Bronchial epithelial cell (primary cell): ENCODE measurements at regions not wholly inside any gene's neighbourhood (a gene's known extent, or its start where the extent isn't known, plus 50 kb on each side); places are given as distances from the start of the nearest gene placed in this dataset.

ENCODE experiments used
- DNase-seq: peaks from one replicate; pipeline ENCODE4 v3.0.0-alpha.2; 2010; ENCODE audit warnings: low read depth
- FAIRE-seq: peaks from 2 replicates; lab custom pipeline; 2011; peaks lifted over from hg19 to GRCh38; lab: Jason Lieb, UNC
- H3K27me3 ChIP-seq: 2 replicates; pipeline ENCODE4 v1.5.1; 2011; ENCODE audit warnings: low read length; ENCODE audit not compliant: control insufficient read depth, insufficient read depth
- H3K36me3 ChIP-seq: 2 replicates; pipeline ENCODE4 v1.5.1; 2011; ENCODE audit warnings: low read length; ENCODE audit not compliant: control insufficient read depth, insufficient read depth
- H3K4me3 ChIP-seq: 2 replicates; pipeline ENCODE4 v1.5.1; 2011; ENCODE audit warnings: mild to moderate bottlenecking, low read depth, low read length, control low read depth
- CTCF ChIP-seq: IDR thresholded peaks from 2 replicates; pipeline ENCODE4 v1.5.1; 2011; ENCODE audit warnings: mild to moderate bottlenecking, moderate library complexity, low read length, control low read depth, inconsistent platforms; ENCODE audit not compliant: insufficient read depth, severe bottlenecking

GRCh38 chr11:94681852-94682251 lies 86.3 kb upstream of the AMOTL1 start:
- no peak for TF ChIP-seq CTCF
- no peak for DNase-seq
- no peaks in the 10 kb centered on the region for H3K36me3 ChIP-seq
- no peak for FAIRE-seq
- H3K27me3 ChIP-seq = no peaks in the 10 kb centered on the region
- H3K4me3 ChIP-seq = no peak overlapping the region

- Histone ChIP-seq H3K27me3 (no peaks in the 10 kb centered on the region), H3K4me3 (no peak overlapping the region), H3K36me3 (no peaks in the 10 kb centered on the region)
- no peak for FAIRE-seq
- no peak for TF ChIP-seq CTCF
- DNase-seq = peak; percentile 78
Measured at GRCh38 chr11:94694309-94695060, 73.7 kb upstream of the AMOTL1 start.

GRCh38 chr11:94697156-94697555 lies 71.0 kb upstream of the AMOTL1 start:
- DNase-seq (no peak), FAIRE-seq (no peak)
- Histone ChIP-seq H3K36me3 (no peaks in the 10 kb centered on the region), H3K4me3 (no peak overlapping the region), H3K27me3 (no peaks in the 10 kb centered on the region)
- TF ChIP-seq CTCF = no peak

- DNase-seq = no peak
- H3K27me3 ChIP-seq = no peaks in the 10 kb centered on the region
- no peak for FAIRE-seq
- H3K4me3 ChIP-seq = no peak overlapping the region
- H3K36me3 ChIP-seq = no peaks in the 10 kb centered on the region
- no peak for TF ChIP-seq CTCF
Measured at GRCh38 chr11:94700622-94701021, 67.5 kb upstream of the AMOTL1 start.

GRCh38 chr11:94702481-94702880 lies 65.7 kb upstream of the AMOTL1 start:
- Histone ChIP-seq H3K4me3 (no peak overlapping the region), H3K36me3 (no peaks in the 10 kb centered on the region), H3K27me3 (no peaks in the 10 kb centered on the region)
- DNase-seq (no peak), FAIRE-seq (no peak)
- no peak for TF ChIP-seq CTCF

- FAIRE-seq = no peak
- H3K27me3 ChIP-seq = no peaks in the 10 kb centered on the region
- no peak for TF ChIP-seq CTCF
Measured at GRCh38 chr11:94705419-94705818, 62.7 kb upstream of the AMOTL1 start.

More at GRCh38 chr11:94705419-94705818, 62.7 kb upstream of the AMOTL1 start:
- H3K36me3 ChIP-seq = peaks cover 1% of the 10 kb centered on the region
- no peak for DNase-seq
- H3K4me3 ChIP-seq = no peak overlapping the region
